H1 (cell line): ENCODE measurements at regions not wholly inside any gene's neighbourhood (a gene's known extent, or its start where the extent isn't known, plus 50 kb on each side); places are given as distances from the start of the nearest gene placed in this dataset.

Experiments
- HDAC6 ChIP-seq: IDR thresholded peaks from one replicate; pipeline ENCODE4 v1.7.1; 2012; ENCODE audit warnings: low read depth, mild to moderate bottlenecking, inconsistent platforms, low read length, moderate library complexity
- USF2 ChIP-seq: IDR thresholded peaks from 2 replicates; pipeline ENCODE4 v1.6.1; 2011; ENCODE audit warnings: low read length, improper control_type of control experiment
- TF ChIP-seq, protein P1 (sequence below): fragments of 300-600 bp; sonication (generic); IDR thresholded peaks from 2 replicates; pipeline ENCODE4 v1.7.1; 2012; ENCODE audit warnings: low read length, moderate library complexity, mild to moderate bottlenecking, inconsistent platforms; ENCODE audit not compliant: insufficient replicate concordance
- TF ChIP-seq, protein P2 (sequence below): IDR thresholded peaks from 2 replicates; pipeline ENCODE4 v1.6.1; 2012; ENCODE audit warnings: inconsistent platforms

DNA sequence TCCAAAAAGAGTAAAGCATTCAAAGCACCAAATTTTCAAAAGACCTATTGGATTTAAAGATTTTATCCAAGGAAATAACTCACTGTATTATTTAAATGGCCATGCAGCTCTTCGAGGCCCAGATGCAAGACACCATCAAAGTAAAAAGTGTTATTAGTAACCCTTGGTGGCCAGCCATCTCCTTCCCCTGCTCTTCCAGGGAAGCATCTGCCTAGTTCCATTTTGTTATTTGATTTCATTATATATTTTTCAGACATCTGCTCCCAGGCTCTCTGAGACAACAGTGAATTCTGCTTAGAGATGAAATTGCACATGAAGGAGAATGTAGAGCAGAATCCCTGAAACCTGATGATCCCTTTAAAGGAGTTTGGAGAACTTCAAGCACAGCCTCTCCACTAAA is 252.3 kb upstream of the TBX18 start (continued):
- TF ChIP-seq, protein P1, sequence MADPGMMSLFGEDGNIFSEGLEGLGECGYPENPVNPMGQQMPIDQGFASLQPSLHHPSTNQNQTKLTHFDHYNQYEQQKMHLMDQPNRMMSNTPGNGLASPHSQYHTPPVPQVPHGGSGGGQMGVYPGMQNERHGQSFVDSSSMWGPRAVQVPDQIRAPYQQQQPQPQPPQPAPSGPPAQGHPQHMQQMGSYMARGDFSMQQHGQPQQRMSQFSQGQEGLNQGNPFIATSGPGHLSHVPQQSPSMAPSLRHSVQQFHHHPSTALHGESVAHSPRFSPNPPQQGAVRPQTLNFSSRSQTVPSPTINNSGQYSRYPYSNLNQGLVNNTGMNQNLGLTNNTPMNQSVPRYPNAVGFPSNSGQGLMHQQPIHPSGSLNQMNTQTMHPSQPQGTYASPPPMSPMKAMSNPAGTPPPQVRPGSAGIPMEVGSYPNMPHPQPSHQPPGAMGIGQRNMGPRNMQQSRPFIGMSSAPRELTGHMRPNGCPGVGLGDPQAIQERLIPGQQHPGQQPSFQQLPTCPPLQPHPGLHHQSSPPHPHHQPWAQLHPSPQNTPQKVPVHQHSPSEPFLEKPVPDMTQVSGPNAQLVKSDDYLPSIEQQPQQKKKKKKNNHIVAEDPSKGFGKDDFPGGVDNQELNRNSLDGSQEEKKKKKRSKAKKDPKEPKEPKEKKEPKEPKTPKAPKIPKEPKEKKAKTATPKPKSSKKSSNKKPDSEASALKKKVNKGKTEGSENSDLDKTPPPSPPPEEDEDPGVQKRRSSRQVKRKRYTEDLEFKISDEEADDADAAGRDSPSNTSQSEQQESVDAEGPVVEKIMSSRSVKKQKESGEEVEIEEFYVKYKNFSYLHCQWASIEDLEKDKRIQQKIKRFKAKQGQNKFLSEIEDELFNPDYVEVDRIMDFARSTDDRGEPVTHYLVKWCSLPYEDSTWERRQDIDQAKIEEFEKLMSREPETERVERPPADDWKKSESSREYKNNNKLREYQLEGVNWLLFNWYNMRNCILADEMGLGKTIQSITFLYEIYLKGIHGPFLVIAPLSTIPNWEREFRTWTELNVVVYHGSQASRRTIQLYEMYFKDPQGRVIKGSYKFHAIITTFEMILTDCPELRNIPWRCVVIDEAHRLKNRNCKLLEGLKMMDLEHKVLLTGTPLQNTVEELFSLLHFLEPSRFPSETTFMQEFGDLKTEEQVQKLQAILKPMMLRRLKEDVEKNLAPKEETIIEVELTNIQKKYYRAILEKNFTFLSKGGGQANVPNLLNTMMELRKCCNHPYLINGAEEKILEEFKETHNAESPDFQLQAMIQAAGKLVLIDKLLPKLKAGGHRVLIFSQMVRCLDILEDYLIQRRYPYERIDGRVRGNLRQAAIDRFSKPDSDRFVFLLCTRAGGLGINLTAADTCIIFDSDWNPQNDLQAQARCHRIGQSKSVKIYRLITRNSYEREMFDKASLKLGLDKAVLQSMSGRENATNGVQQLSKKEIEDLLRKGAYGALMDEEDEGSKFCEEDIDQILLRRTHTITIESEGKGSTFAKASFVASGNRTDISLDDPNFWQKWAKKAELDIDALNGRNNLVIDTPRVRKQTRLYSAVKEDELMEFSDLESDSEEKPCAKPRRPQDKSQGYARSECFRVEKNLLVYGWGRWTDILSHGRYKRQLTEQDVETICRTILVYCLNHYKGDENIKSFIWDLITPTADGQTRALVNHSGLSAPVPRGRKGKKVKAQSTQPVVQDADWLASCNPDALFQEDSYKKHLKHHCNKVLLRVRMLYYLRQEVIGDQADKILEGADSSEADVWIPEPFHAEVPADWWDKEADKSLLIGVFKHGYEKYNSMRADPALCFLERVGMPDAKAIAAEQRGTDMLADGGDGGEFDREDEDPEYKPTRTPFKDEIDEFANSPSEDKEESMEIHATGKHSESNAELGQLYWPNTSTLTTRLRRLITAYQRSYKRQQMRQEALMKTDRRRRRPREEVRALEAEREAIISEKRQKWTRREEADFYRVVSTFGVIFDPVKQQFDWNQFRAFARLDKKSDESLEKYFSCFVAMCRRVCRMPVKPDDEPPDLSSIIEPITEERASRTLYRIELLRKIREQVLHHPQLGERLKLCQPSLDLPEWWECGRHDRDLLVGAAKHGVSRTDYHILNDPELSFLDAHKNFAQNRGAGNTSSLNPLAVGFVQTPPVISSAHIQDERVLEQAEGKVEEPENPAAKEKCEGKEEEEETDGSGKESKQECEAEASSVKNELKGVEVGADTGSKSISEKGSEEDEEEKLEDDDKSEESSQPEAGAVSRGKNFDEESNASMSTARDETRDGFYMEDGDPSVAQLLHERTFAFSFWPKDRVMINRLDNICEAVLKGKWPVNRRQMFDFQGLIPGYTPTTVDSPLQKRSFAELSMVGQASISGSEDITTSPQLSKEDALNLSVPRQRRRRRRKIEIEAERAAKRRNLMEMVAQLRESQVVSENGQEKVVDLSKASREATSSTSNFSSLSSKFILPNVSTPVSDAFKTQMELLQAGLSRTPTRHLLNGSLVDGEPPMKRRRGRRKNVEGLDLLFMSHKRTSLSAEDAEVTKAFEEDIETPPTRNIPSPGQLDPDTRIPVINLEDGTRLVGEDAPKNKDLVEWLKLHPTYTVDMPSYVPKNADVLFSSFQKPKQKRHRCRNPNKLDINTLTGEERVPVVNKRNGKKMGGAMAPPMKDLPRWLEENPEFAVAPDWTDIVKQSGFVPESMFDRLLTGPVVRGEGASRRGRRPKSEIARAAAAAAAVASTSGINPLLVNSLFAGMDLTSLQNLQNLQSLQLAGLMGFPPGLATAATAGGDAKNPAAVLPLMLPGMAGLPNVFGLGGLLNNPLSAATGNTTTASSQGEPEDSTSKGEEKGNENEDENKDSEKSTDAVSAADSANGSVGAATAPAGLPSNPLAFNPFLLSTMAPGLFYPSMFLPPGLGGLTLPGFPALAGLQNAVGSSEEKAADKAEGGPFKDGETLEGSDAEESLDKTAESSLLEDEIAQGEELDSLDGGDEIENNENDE: no peak
- TF ChIP-seq USF2: no peak
- TF ChIP-seq, protein P2, sequence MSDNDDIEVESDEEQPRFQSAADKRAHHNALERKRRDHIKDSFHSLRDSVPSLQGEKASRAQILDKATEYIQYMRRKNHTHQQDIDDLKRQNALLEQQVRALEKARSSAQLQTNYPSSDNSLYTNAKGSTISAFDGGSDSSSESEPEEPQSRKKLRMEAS: no peak
- TF ChIP-seq HDAC6: no peak
- TF ChIP-seq, all 59 proteins: peak for 0
